T-cell (primary cell): ENCODE measurements at regions not wholly inside any gene's neighbourhood (a gene's known extent, or its start where the extent isn't known, plus 50 kb on each side); places are given as distances from the start of the nearest gene placed in this dataset.

Experiments used
- ATAC-seq, 4 experiments: fragments of 200-7000 bp in 3 of 4; fragments of 150-1000 bp in 1 of 4; cut with Tn5 transposase; replicated peaks in 1 of 4; 1 replicate in 3 of 4; 2 replicates in 1 of 4; pipeline ENCODE4 v1.10.0; 2021; ENCODE audit warnings: moderate library complexity in 3 of 4, mild to moderate bottlenecking in 2 of 4, moderate number of reproducible peaks in 1 of 4
- CTCF ChIA-PET, 2 donors: fragments of 300-600 bp; sonication (Branson Sonifier 250); formaldehyde crosslinking; loops; one replicate each; lab custom pipeline; 2022; ENCODE audit warnings: antibody characterized with exemption in 2 of 2; lab: Charles Lee
- POLR2A ChIA-PET, 2 donors: fragments of 300-600 bp; sonication (Branson Sonifier 250); formaldehyde crosslinking; loops; one replicate each; lab custom pipeline; 2022; ENCODE audit warnings: antibody characterized with exemption in 2 of 2; lab: Charles Lee
- DNase-seq, 35 experiments: peaks; one replicate each; pipeline versions ENCODE4 v3.0.0 to v3.0.0-alpha.2; 2013 to 2023
- H3K27ac ChIP-seq: one replicate; pipeline ENCODE4 v1.5.1; 2013; ENCODE audit warnings: low read length
- H3K27me3 ChIP-seq, 2 experiments: replicated peaks in 1 of 2; 1 replicate in 1 of 2; 2 replicates in 1 of 2; pipeline versions ENCODE4 v1.6.1 to v1.7.0; 2013; ENCODE audit warnings: low read length in 1 of 2, mixed read lengths in 1 of 2; ENCODE audit not compliant: control insufficient read depth in 2 of 2, insufficient read depth in 2 of 2; ENCODE audit errors: extremely low read depth in 1 of 2
- H3K36me3 ChIP-seq, 2 donors: 1 replicate in 1 of 2; 2 replicates in 1 of 2; pipeline versions ENCODE4 v1.6.1 to v1.7.0; 2013; ENCODE audit warnings: low read length in 1 of 2; ENCODE audit not compliant: control insufficient read depth in 2 of 2, insufficient read depth in 1 of 2; ENCODE audit errors: extremely low read depth in 1 of 2
- H3K4me1 ChIP-seq, 2 experiments: 1 replicate in 1 of 2; 2 replicates in 1 of 2; pipeline versions ENCODE4 v1.6.1 to v1.7.0; 2013; ENCODE audit warnings: low read length in 2 of 2, mixed read lengths in 1 of 2; ENCODE audit not compliant: insufficient read depth in 2 of 2, control insufficient read depth in 1 of 2; ENCODE audit errors: extremely low read depth in 1 of 2
- H3K4me3 ChIP-seq, 2 donors: 1 replicate in 1 of 2; 2 replicates in 1 of 2; pipeline versions ENCODE4 v1.5.1 to v1.7.0; 2013; ENCODE audit warnings: mild to moderate bottlenecking in 2 of 2, low read length in 1 of 2, moderate library complexity in 1 of 2; ENCODE audit not compliant: control insufficient read depth in 1 of 2; ENCODE audit errors: extremely low read depth in 1 of 2
- H3K9me3 ChIP-seq: 2 replicates; pipeline ENCODE4 v1.7.0; 2013
- H3K27ac Mint-ChIP-seq, 2 donors: one replicate each; pipeline ENCODE4 v1.8.0; 2020 to 2021; ENCODE audit warnings: mild to moderate bottlenecking in 2 of 2, mixed read lengths in 2 of 2
- H3K27me3 Mint-ChIP-seq, 2 donors: one replicate each; pipeline ENCODE4 v1.8.0; 2021 to 2022; ENCODE audit warnings: mixed read lengths in 2 of 2
- H3K36me3 Mint-ChIP-seq: one replicate; pipeline ENCODE4 v1.8.0; 2021; ENCODE audit warnings: mixed read lengths
- H3K4me1 Mint-ChIP-seq, 3 donors: one replicate each; pipeline ENCODE4 v1.8.0; 2020 to 2022; ENCODE audit warnings: mixed read lengths in 3 of 3, mild to moderate bottlenecking in 1 of 3
- H3K4me3 Mint-ChIP-seq, 3 donors: one replicate each; pipeline ENCODE4 v1.8.0; 2020 to 2022; ENCODE audit warnings: mild to moderate bottlenecking in 3 of 3, mixed read lengths in 3 of 3, moderate library complexity in 3 of 3
- H3K9me3 Mint-ChIP-seq, 3 donors: one replicate each; pipeline ENCODE4 v1.8.0; 2020 to 2022; ENCODE audit warnings: mixed read lengths in 3 of 3
- WGBS: methylation state at CpG from one replicate; pipeline ENCODE4 v1.1.5; 2013; ENCODE audit warnings: missing lambda C conversion rate; ENCODE audit not compliant: insufficient coverage; 5-methylcytosine and 5-hydroxymethylcytosine counted together

- ChIA-PET CTCF (no interaction called here), POLR2A (no interaction called here)
- H3K27me3 ChIP-seq: no peaks in the 10 kb centered on the region
- no peak overlapping the region for H3K4me3 ChIP-seq
- Mint-ChIP-seq H3K4me3 (no peak overlapping the region), H3K36me3 (no peaks in the 10 kb centered on the region), H3K9me3 (no peaks in the 10 kb centered on the region), H3K27me3 (no peaks in the 10 kb centered on the region), H3K27ac (no peak overlapping the region), H3K4me1 (peaks cover 6 to 9% (median 9%) of the 10 kb centered on the region in 3 donors)
- DNase-seq (no peak), ATAC-seq (no peak)
- no peaks in the 10 kb centered on the region for H3K36me3 ChIP-seq
- no peak overlapping the region for H3K27ac ChIP-seq
- no CpG with 5 or more reads among the region's 6 CpGs for WGBS
- H3K4me1 ChIP-seq: peaks cover 0 to 12% of the 10 kb centered on the region in 2 experiments
- no peaks in the 10 kb centered on the region for H3K9me3 ChIP-seq
Observed at GRCh38 chrX:39750848-39751247, 346.9 kb downstream of the BCOR start.

GRCh38 chrX:39752815-39753214 is 344.9 kb downstream of the BCOR start:
- H3K9me3 Mint-ChIP-seq: no peaks in the 10 kb centered on the region
- peaks cover 6 to 9% (median 9%) of the 10 kb centered on the region in 3 donors for H3K4me1 Mint-ChIP-seq
- H3K27me3 Mint-ChIP-seq: no peaks in the 10 kb centered on the region
- ChIA-PET CTCF (no interaction called here), POLR2A (no interaction called here)
- H3K4me3 Mint-ChIP-seq: no peak overlapping the region
- no peaks in the 10 kb centered on the region for H3K9me3 ChIP-seq
- whole genome bisulfite sequencing: 81% methylated on average over 4 of the region's 9 CpGs
- H3K4me1 ChIP-seq: peaks cover 0 to 12% of the 10 kb centered on the region in 2 experiments
- H3K36me3 Mint-ChIP-seq: no peaks in the 10 kb centered on the region
- no peak for ATAC-seq
- no peak overlapping the region for H3K4me3 ChIP-seq
- no peaks in the 10 kb centered on the region for H3K27me3 ChIP-seq
- no peaks in the 10 kb centered on the region for H3K36me3 ChIP-seq
- H3K27ac Mint-ChIP-seq: no peak overlapping the region
- H3K27ac ChIP-seq: no peak overlapping the region
- no peak for DNase-seq

- Mint-ChIP-seq H3K4me1 (peaks cover 6 to 9% (median 9%) of the 10 kb centered on the region in 3 donors), H3K4me3 (no peak overlapping the region), H3K36me3 (no peaks in the 10 kb centered on the region), H3K9me3 (no peaks in the 10 kb centered on the region), H3K27me3 (no peaks in the 10 kb centered on the region), H3K27ac (no peak overlapping the region)
- no peaks in the 10 kb centered on the region for H3K27me3 ChIP-seq
- DNase-seq: no peak
- no peak for ATAC-seq
- no peak overlapping the region for H3K4me3 ChIP-seq
- peaks cover 0 to 12% of the 10 kb centered on the region in 2 experiments for H3K4me1 ChIP-seq
- POLR2A ChIA-PET: no interaction called here
- H3K36me3 ChIP-seq: no peaks in the 10 kb centered on the region
- no peak overlapping the region for H3K27ac ChIP-seq
- CTCF ChIA-PET: no interaction called here
- WGBS: 80% methylated on average over 3 of the region's 8 CpGs
- no peaks in the 10 kb centered on the region for H3K9me3 ChIP-seq
Observed at GRCh38 chrX:39753293-39753996, 344.3 kb downstream of the BCOR start.

- H3K9me3 Mint-ChIP-seq: no peaks in the 10 kb centered on the region
- peaks cover 5 to 9% (median 6%) of the 10 kb centered on the region in 3 donors for H3K4me1 Mint-ChIP-seq
- ATAC-seq (no peak), DNase-seq (no peak)
- no peak overlapping the region for H3K27ac Mint-ChIP-seq
- Histone ChIP-seq H3K27me3 (no peaks in the 10 kb centered on the region), H3K4me3 (no peak overlapping the region), H3K36me3 (no peaks in the 10 kb centered on the region), H3K4me1 (peaks cover 0 to 9% of the 10 kb centered on the region in 2 experiments), H3K9me3 (no peaks in the 10 kb centered on the region), H3K27ac (no peak overlapping the region)
- WGBS: 86% methylated on average over 10 of the region's 25 CpGs
- no peak overlapping the region for H3K4me3 Mint-ChIP-seq
- ChIA-PET POLR2A (no interaction called here), CTCF (interaction anchor here in 1 of 2 donors (0.6 kb wide), 1 partner anchor 19 kb away, joined by 3 read pairs; no protein-coding TSS in a partner anchor)
- H3K27me3 Mint-ChIP-seq: no peaks in the 10 kb centered on the region
- H3K36me3 Mint-ChIP-seq: no peaks in the 10 kb centered on the region
Observed at GRCh38 chrX:39755143-39756032, 342.4 kb downstream of the BCOR start.

- ATAC-seq (no peak), DNase-seq (no peak)
- no peaks in the 10 kb centered on the region for H3K9me3 Mint-ChIP-seq
- 80% methylated on average over 4 of the region's 18 CpGs for WGBS
- ChIA-PET CTCF (interaction anchor here in 1 of 2 donors (0.6 kb wide), 1 partner anchor 18 kb away, joined by 3 read pairs; no protein-coding TSS in a partner anchor), POLR2A (no interaction called here)
- H3K4me3 Mint-ChIP-seq: no peak overlapping the region
- no peaks in the 10 kb centered on the region for H3K4me1 ChIP-seq
- H3K4me3 ChIP-seq: no peak overlapping the region
- no peaks in the 10 kb centered on the region for H3K36me3 ChIP-seq
- no peaks in the 10 kb centered on the region for H3K9me3 ChIP-seq
- no peaks in the 10 kb centered on the region for H3K27me3 Mint-ChIP-seq
- no peaks in the 10 kb centered on the region for H3K36me3 Mint-ChIP-seq
- H3K27ac Mint-ChIP-seq: no peak overlapping the region
- H3K27me3 ChIP-seq: no peaks in the 10 kb centered on the region
- peaks cover 0 to 3% (median 3%) of the 10 kb centered on the region in 3 donors for H3K4me1 Mint-ChIP-seq
- H3K27ac ChIP-seq: no peak overlapping the region
Observed at GRCh38 chrX:39756086-39756883, 341.5 kb downstream of the BCOR start.

- ATAC-seq (no peak), DNase-seq (no peak)
- Histone ChIP-seq H3K36me3 (no peaks in the 10 kb centered on the region), H3K4me1 (no peaks in the 10 kb centered on the region), H3K4me3 (no peak overlapping the region), H3K9me3 (no peaks in the 10 kb centered on the region), H3K27me3 (no peaks in the 10 kb centered on the region), H3K27ac (no peak overlapping the region)
- Mint-ChIP-seq H3K4me1 (peaks cover 0 to 3% (median 0%) of the 10 kb centered on the region in 3 donors), H3K27me3 (no peaks in the 10 kb centered on the region), H3K27ac (no peak overlapping the region), H3K4me3 (no peak overlapping the region), H3K9me3 (no peaks in the 10 kb centered on the region), H3K36me3 (no peaks in the 10 kb centered on the region)
- CTCF ChIA-PET: interaction anchor here in 1 of 2 donors (1.0 kb wide), 1 partner anchor 510 kb away, joined by 3 read pairs; no protein-coding TSS in a partner anchor
- POLR2A ChIA-PET: no interaction called here
- WGBS: no CpG with 5 or more reads among the region's 6 CpGs
Observed at GRCh38 chrX:39757971-39758370, 339.8 kb downstream of the BCOR start.
